MM.1S (cell line): ENCODE measurements at regions not wholly inside any gene's neighbourhood (a gene's known extent, or its start where the extent isn't known, plus 50 kb on each side); places are given as distances from the start of the nearest gene placed in this dataset.

Source experiments
- DNase-seq: peaks from one replicate; pipeline ENCODE4 v3.0.0-alpha.2; 2015
- H2AFZ ChIP-seq: fragments of 300-600 bp; sonication (generic); 2 replicates; pipeline ENCODE4 v1.6.0; 2016; ENCODE audit warnings: antibody characterized with exemption, low read length
- H3F3A ChIP-seq: fragments of 300-600 bp; sonication (generic); 2 replicates; pipeline ENCODE4 v1.6.1; 2016; ENCODE audit warnings: mild to moderate bottlenecking, antibody characterized with exemption, low read length, moderate library complexity, mixed read lengths; ENCODE audit not compliant: insufficient read depth
- H3K27ac ChIP-seq: fragments of 300-600 bp; sonication (generic); 2 replicates; pipeline ENCODE4 v1.5.1; 2016; ENCODE audit warnings: mild to moderate bottlenecking, low read length
- H3K27me3 ChIP-seq: fragments of 300-600 bp; sonication (generic); replicated peaks from 2 replicates; pipeline ENCODE4 v1.6.0; 2016; ENCODE audit warnings: low read length; ENCODE audit not compliant: insufficient read depth
- H3K36me3 ChIP-seq: fragments of 300-600 bp; sonication (generic); replicated peaks from 2 replicates; pipeline ENCODE4 v1.6.1; 2016; ENCODE audit warnings: mild to moderate bottlenecking, low read length, mixed read lengths; ENCODE audit not compliant: insufficient read depth
- H3K4me1 ChIP-seq: fragments of 300-600 bp; sonication (generic); 2 replicates; pipeline ENCODE4 v1.6.1; 2016; ENCODE audit warnings: low read length, mixed read lengths
- H3K4me2 ChIP-seq: fragments of 300-600 bp; sonication (generic); 2 replicates; pipeline ENCODE4 v1.6.0; 2016; ENCODE audit warnings: low read depth, low read length
- H3K4me3 ChIP-seq: fragments of 300-600 bp; sonication (generic); 2 replicates; pipeline ENCODE4 v1.5.1; 2016; ENCODE audit warnings: low read length, mixed read lengths
- H3K79me2 ChIP-seq: fragments of 300-600 bp; sonication (generic); 2 replicates; pipeline ENCODE4 v1.6.1; 2016; ENCODE audit warnings: mixed run types, low read length, mixed read lengths
- H3K9ac ChIP-seq: fragments of 300-600 bp; sonication (generic); 2 replicates; pipeline ENCODE4 v1.6.1; 2016; ENCODE audit warnings: low read length, mixed read lengths
- H3K9me2 ChIP-seq: fragments of 300-600 bp; sonication (generic); replicated peaks from 2 replicates; pipeline ENCODE4 v1.6.1; 2016; ENCODE audit warnings: mild to moderate bottlenecking, low read length, mixed read lengths; ENCODE audit not compliant: insufficient read depth
- H3K9me3 ChIP-seq: fragments of 300-600 bp; sonication (generic); replicated peaks from 2 replicates; pipeline ENCODE4 v1.6.1; 2016; ENCODE audit warnings: mild to moderate bottlenecking, low read length, mixed read lengths; ENCODE audit not compliant: insufficient read depth
- H4K20me1 ChIP-seq: fragments of 300-600 bp; sonication (generic); 2 replicates; pipeline ENCODE4 v1.6.1; 2016; ENCODE audit warnings: mild to moderate bottlenecking, low read length, moderate library complexity, mixed read lengths; ENCODE audit not compliant: insufficient read depth
- EZH2 ChIP-seq: fragments of 300-600 bp; sonication (generic); optimal IDR thresholded peaks from 2 replicates; pipeline ENCODE3; 2017; ENCODE audit warnings: low read depth, mild to moderate bottlenecking, antibody characterized with exemption, low read length, mixed read lengths
- EZH2phosphoT487 ChIP-seq: fragments of 300-600 bp; sonication (generic); IDR thresholded peaks from 2 replicates; pipeline ENCODE4 v1.6.1; 2018; ENCODE audit warnings: antibody characterized with exemption, low read length
- TF ChIP-seq, protein P1 (sequence below): fragments of 300-600 bp; sonication (generic); IDR thresholded peaks from 2 replicates; pipeline ENCODE4 v1.5.1; 2016; ENCODE audit warnings: antibody characterized with exemption, low read length, mixed read lengths

DNA sequence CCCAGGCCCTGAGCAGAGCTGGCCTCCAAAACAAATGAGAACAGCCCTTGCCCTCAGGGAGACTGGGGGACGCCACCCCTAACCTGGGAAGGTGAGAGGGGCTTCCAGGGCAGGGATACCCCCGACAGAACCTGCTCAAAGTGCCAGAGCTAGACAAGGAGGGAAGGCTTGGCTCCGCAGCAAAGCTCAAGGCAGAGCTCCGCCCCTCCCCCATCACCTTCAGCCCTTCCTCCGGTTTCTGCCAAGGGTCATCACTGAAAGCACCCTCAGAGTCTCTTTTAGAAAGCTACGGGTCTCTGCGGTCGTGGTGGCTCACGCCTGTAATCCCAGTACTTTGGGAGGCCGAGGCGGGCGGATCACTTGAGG, 73.4 kb upstream of the CUX1 start:
- Histone ChIP-seq H3K36me3 (no peaks in the 10 kb centered on the region), H3K27ac (peak overlapping the region; percentile 14; the same call in 1 of the 2 replicates), H3K4me1 (peaks cover 62% of the 10 kb centered on the region), H3K9me2 (no peaks in the 10 kb centered on the region), H3K9me3 (no peaks in the 10 kb centered on the region), H3K9ac (peak overlapping the region; percentile 47; the same call in 1 of the 2 replicates), H3K4me3 (peak overlapping the region; percentile 68), H3K79me2 (no peaks in the 10 kb centered on the region), H2AFZ (peak overlapping the region; percentile 65), H3K27me3 (no peaks in the 10 kb centered on the region), H3K4me2 (peak overlapping the region; percentile 89), H4K20me1 (no peaks in the 10 kb centered on the region), H3F3A (peaks cover 48% of the 10 kb centered on the region)
- TF ChIP-seq EZH2phosphoT487 (no peak), EZH2 (no peak)
- TF ChIP-seq, protein P1, sequence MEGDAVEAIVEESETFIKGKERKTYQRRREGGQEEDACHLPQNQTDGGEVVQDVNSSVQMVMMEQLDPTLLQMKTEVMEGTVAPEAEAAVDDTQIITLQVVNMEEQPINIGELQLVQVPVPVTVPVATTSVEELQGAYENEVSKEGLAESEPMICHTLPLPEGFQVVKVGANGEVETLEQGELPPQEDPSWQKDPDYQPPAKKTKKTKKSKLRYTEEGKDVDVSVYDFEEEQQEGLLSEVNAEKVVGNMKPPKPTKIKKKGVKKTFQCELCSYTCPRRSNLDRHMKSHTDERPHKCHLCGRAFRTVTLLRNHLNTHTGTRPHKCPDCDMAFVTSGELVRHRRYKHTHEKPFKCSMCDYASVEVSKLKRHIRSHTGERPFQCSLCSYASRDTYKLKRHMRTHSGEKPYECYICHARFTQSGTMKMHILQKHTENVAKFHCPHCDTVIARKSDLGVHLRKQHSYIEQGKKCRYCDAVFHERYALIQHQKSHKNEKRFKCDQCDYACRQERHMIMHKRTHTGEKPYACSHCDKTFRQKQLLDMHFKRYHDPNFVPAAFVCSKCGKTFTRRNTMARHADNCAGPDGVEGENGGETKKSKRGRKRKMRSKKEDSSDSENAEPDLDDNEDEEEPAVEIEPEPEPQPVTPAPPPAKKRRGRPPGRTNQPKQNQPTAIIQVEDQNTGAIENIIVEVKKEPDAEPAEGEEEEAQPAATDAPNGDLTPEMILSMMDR, result no peak
- no peak for DNase-seq

- H3K4me3 ChIP-seq, result no peak overlapping the region
- H3K9me3 ChIP-seq, result no peaks in the 10 kb centered on the region
- H4K20me1 ChIP-seq, result no peaks in the 10 kb centered on the region
- H3K79me2 ChIP-seq, result no peaks in the 10 kb centered on the region
- no peaks in the 10 kb centered on the region for H3K9me2 ChIP-seq
- peaks cover 56% of the 10 kb centered on the region for H3K4me1 ChIP-seq
- H3K9ac ChIP-seq, result no peak overlapping the region
- H3K27ac ChIP-seq, result no peak overlapping the region
- H3K36me3 ChIP-seq, result no peaks in the 10 kb centered on the region
- H3K27me3 ChIP-seq, result no peaks in the 10 kb centered on the region
- no peak overlapping the region for H3K4me2 ChIP-seq
- no peak for DNase-seq
- peaks cover 52% of the 10 kb centered on the region for H3F3A ChIP-seq
- H2AFZ ChIP-seq, result no peak overlapping the region
- TF ChIP-seq EZH2, result no peak
- no peak for TF ChIP-seq EZH2phosphoT487
- TF ChIP-seq, protein P1, result no peak
Observed at GRCh38 chr7:101744588-101744987, 72.8 kb upstream of the CUX1 start.

DNA sequence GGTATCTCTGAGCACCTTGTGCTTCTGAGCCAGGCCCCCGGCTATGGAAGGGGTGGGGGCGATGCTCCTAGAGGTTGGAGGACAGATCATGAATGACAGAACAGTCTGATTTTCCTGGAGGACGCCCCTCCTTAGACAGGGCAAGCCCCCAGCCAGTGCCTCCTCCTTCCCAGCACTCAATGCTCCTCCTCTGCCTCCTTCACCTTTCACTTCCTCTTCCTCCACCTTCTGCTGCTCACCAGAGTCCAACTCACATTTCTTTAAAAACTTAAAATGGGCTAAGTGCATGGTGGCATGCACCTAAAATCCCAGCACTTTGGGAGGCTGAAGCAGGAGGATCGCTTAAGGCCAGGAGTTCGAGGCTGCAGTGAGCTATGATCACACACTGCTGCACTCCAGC, 71.1 kb upstream of the CUX1 start:
- Histone ChIP-seq H3K4me1 (peaks cover 39% of the 10 kb centered on the region), H3K4me2 (peak overlapping the region; percentile 67; the same call in 1 of the 2 replicates)

More for the DNA sequence above, 71.1 kb upstream of the CUX1 start:
- peak overlapping the region; percentile 32; the same call in 1 of the 2 replicates for H2AFZ ChIP-seq
- H3K79me2 ChIP-seq, result no peaks in the 10 kb centered on the region
- H3K9ac ChIP-seq, result peak overlapping the region; percentile 47; the same call in 1 of the 2 replicates
- H3K36me3 ChIP-seq, result no peaks in the 10 kb centered on the region
- peak overlapping the region; percentile 91 for H3K27ac ChIP-seq
- H3F3A ChIP-seq, result peaks cover 42% of the 10 kb centered on the region
- no peaks in the 10 kb centered on the region for H4K20me1 ChIP-seq
- H3K4me3 ChIP-seq, result no peak overlapping the region
- H3K9me2 ChIP-seq, result no peaks in the 10 kb centered on the region
- H3K9me3 ChIP-seq, result no peaks in the 10 kb centered on the region
- TF ChIP-seq EZH2phosphoT487 (no peak), EZH2 (no peak)
- TF ChIP-seq, protein P1, result no peak
- no peak for DNase-seq
- H3K27me3 ChIP-seq, result no peaks in the 10 kb centered on the region
